GM12878 (cell line): ENCODE measurements at regions not wholly inside any gene's neighbourhood (a gene's known extent, or its start where the extent isn't known, plus 50 kb on each side); places are given as distances from the start of the nearest gene placed in this dataset.

Source experiments
- ATAC-seq: fragments of 200-7000 bp; cut with Tn5 transposase; 3 replicates; pipeline ENCODE4 v1.9.1; 2020; ENCODE audit warnings: mild to moderate bottlenecking, moderate library complexity
- BruUV-seq: library from RNA; stranded (reverse); fragments of 400-500 nt; replicated peaks from 2 replicates; lab custom pipeline; 2021; lab: Mats Ljungman, UMichigan
- CTCF ChIA-PET: fragments of 300-600 bp; sonication (Branson Sonifier 250); formaldehyde crosslinking; extraction: SDS; loops from one replicate; lab custom pipeline; 2021; ENCODE audit warnings: inconsistent platforms; lab: Yijun Ruan, JAX
- POLR2A ChIA-PET: fragments of 350-600 bp; formaldehyde crosslinking; extraction: SDS; loops from one replicate; lab custom pipeline; 2021; ENCODE audit warnings: inconsistent platforms; lab: Charles Lee
- RAD21 ChIA-PET: fragments of 300-600 bp; sonication (Branson Sonifier 250); formaldehyde crosslinking; loops from one replicate; lab custom pipeline; 2023; ENCODE audit warnings: antibody characterized with exemption; ENCODE audit not compliant: unreplicated experiment; lab: Charles Lee
- SMC1A ChIA-PET: fragments of 300-600 bp; sonication (Branson Sonifier 250); formaldehyde crosslinking; loops from one replicate; lab custom pipeline; 2023; ENCODE audit not compliant: unreplicated experiment, uncharacterized antibody; lab: Charles Lee
- DNase-seq: peaks from one replicate; pipeline ENCODE4 v3.0.0-alpha.2; 2011; ENCODE audit warnings: low read depth, low spot score
- FAIRE-seq: peaks from 3 replicates; lab custom pipeline; 2011; peaks lifted over from hg19 to GRCh38; lab: Jason Lieb, UNC
- H2AFZ ChIP-seq: 2 replicates; pipeline ENCODE4 v1.6.0; 2011; ENCODE audit warnings: low read depth, low read length, control low read depth; ENCODE audit not compliant: control insufficient read depth
- H3K27ac ChIP-seq: 2 replicates; pipeline ENCODE4 v1.5.1; 2011; ENCODE audit warnings: control low read depth; ENCODE audit not compliant: control insufficient read depth, insufficient read depth
- H3K27me3 ChIP-seq, 2 experiments: replicated peaks in 1 of 2; 2 replicates each; pipeline versions ENCODE4 v1.6.0 to v1.6.1; 2011; ENCODE audit warnings: low read length in 1 of 2; ENCODE audit not compliant: control insufficient read depth in 2 of 2, insufficient read depth in 2 of 2
- H3K36me3 ChIP-seq, 2 experiments: 2 replicates each; pipeline ENCODE4 v1.5.1; 2011; ENCODE audit warnings: low read length in 1 of 2; ENCODE audit not compliant: control insufficient read depth in 2 of 2, insufficient read depth in 2 of 2
- H3K4me1 ChIP-seq: 2 replicates; pipeline ENCODE4 v1.6.1; 2011; ENCODE audit warnings: mild to moderate bottlenecking, low read length, moderate library complexity, mixed read lengths; ENCODE audit not compliant: control insufficient read depth, insufficient read depth
- H3K4me2 ChIP-seq: 2 replicates; pipeline ENCODE4 v1.6.0; 2011; ENCODE audit warnings: control low read depth; ENCODE audit not compliant: control insufficient read depth, insufficient read depth
- H3K4me3 ChIP-seq: fragments of 200-600 bp; sonication (generic); 2 replicates; pipeline ENCODE4 v1.5.1; 2016
- H3K79me2 ChIP-seq: 2 replicates; pipeline ENCODE4 v1.6.0; 2011; ENCODE audit warnings: low read length; ENCODE audit not compliant: control insufficient read depth, insufficient read depth
- H3K9ac ChIP-seq: 2 replicates; pipeline ENCODE4 v1.8.0; 2011; ENCODE audit warnings: low read length, control low read depth, mixed read lengths; ENCODE audit not compliant: control insufficient read depth, insufficient read depth
- H3K9me3 ChIP-seq: replicated peaks from 3 replicates; pipeline ENCODE4 v1.5.1; 2011; ENCODE audit warnings: mild to moderate bottlenecking, low read length; ENCODE audit not compliant: control insufficient read depth, insufficient read depth
- H4K20me1 ChIP-seq: 2 replicates; pipeline ENCODE4 v1.6.0; 2011; ENCODE audit not compliant: control insufficient read depth, insufficient read depth
- ATF3 ChIP-seq: IDR thresholded peaks from 2 replicates; pipeline ENCODE4 v1.6.1; 2011; ENCODE audit warnings: low read depth, mild to moderate bottlenecking, low read length, moderate library complexity, borderline replicate concordance; ENCODE audit errors: extremely low read depth
- IKZF1 ChIP-seq: fragments of 450-650 bp; conservative IDR thresholded peaks from 2 replicates; pipeline ENCODE4 v1.6.1; 2017; ENCODE audit warnings: antibody characterized with exemption, mild to moderate bottlenecking
- MEF2B ChIP-seq: fragments of 450-650 bp; IDR thresholded peaks from 2 replicates; pipeline ENCODE4 v1.6.1; 2018; ENCODE audit warnings: mild to moderate bottlenecking, moderate library complexity; ENCODE audit not compliant: partially characterized antibody, poor library complexity, severe bottlenecking
- NR2C2 ChIP-seq: IDR thresholded peaks from 2 replicates; pipeline ENCODE4 v1.6.1; 2011; ENCODE audit warnings: borderline replicate concordance, low read depth; ENCODE audit not compliant: control insufficient read depth, insufficient read length
- PBX3 ChIP-seq: IDR thresholded peaks from 2 replicates; pipeline ENCODE4 v1.6.1; 2011; ENCODE audit warnings: mild to moderate bottlenecking, low read depth, low read length, moderate library complexity; ENCODE audit not compliant: insufficient replicate concordance
- RFX5 ChIP-seq: IDR thresholded peaks from 2 replicates; pipeline ENCODE4 v1.6.1; 2011; ENCODE audit warnings: low read depth, low read length, improper control_type of control experiment
- ZBTB11 ChIP-seq: fragments of 450-650 bp; formaldehyde crosslinking; IDR thresholded peaks from 2 replicates; pipeline ENCODE4 v1.5.0; 2022; ENCODE audit warnings: mild to moderate bottlenecking, missing genetic modification characterization
- ZNF207 ChIP-seq: fragments of 450-650 bp; IDR thresholded peaks from 2 replicates; pipeline ENCODE4 v1.6.1; 2014; ENCODE audit warnings: antibody characterized with exemption, mild to moderate bottlenecking, borderline replicate concordance
- ZSCAN29 ChIP-seq: fragments of 450-650 bp; IDR thresholded peaks from 2 replicates; pipeline ENCODE4 v1.6.1; 2017; ENCODE audit warnings: mild to moderate bottlenecking, moderate library complexity
- WGBS: methylation state at CpG from one replicate; pipeline ENCODE4 v1.1.6; 2016; ENCODE audit warnings: low lambda C conversion rate; ENCODE audit not compliant: insufficient replicate concordance, insufficient coverage; ENCODE audit errors: missing lambda C conversion rate; 5-methylcytosine and 5-hydroxymethylcytosine counted together
- in situ Hi-C: fragments of 300-500 bp; cut with MboI; formaldehyde crosslinking; loops from 9 replicates; pipeline ENCODE4 v1.14.3; 2018; ENCODE audit warnings: mixed read lengths
- intact Hi-C: fragments of 100-400 bp; cut with micrococcal nuclease; formaldehyde crosslinking; loops from one replicate; pipeline ENCODE4 v1.14.2; 2022; ENCODE audit not compliant: unreplicated experiment

GRCh38 chr4:69025999-69026387, 70.3 kb upstream of the UGT2B7 start:
- POLR2A ChIA-PET = interaction anchor here (1.0 to 1.6 kb wide), 2 partner anchors 66 to 81 kb away, joined by 3 to 5 read pairs; no protein-coding TSS in a partner anchor
- H3K79me2 ChIP-seq = no peaks in the 10 kb centered on the region
- H2AFZ ChIP-seq = no peak overlapping the region
- CTCF ChIA-PET = interaction anchor here (0.7 to 6.3 kb wide), 14 partner anchors 10 to 528 kb away, joined by 3 to 42 read pairs (median 4); no protein-coding TSS in a partner anchor
- no peak for DNase-seq
- in situ Hi-C loops (loop anchor here (25.0 kb wide), 1 partner anchor 514 kb away; no protein-coding TSS in a partner anchor), intact Hi-C loops (loop anchor here (1.0 kb wide), 2 partner anchors 122 to 528 kb away; no protein-coding TSS in a partner anchor)
- no peak overlapping the region for H3K9ac ChIP-seq
- RAD21 ChIA-PET = interaction anchor here (1.0 to 3.1 kb wide), 4 partner anchors 31 to 528 kb away, joined by 3 to 13 read pairs (median 8); no protein-coding TSS in a partner anchor
- TF ChIP-seq ZNF207 = no peak
- SMC1A ChIA-PET = interaction anchor here (0.6 to 5.7 kb wide), 18 partner anchors 7 to 528 kb away, joined by 3 to 35 read pairs (median 5); no protein-coding TSS in a partner anchor
- H3K27ac ChIP-seq = no peak overlapping the region
- no peak overlapping the region for H3K4me3 ChIP-seq
- H3K36me3 ChIP-seq = no peaks in the 10 kb centered on the region
- no peaks in the 10 kb centered on the region for H3K4me1 ChIP-seq
- no peaks in the 10 kb centered on the region for H4K20me1 ChIP-seq
- no TSS peak for BruUV-seq
- H3K27me3 ChIP-seq = no peaks in the 10 kb centered on the region
- FAIRE-seq = no peak
- no peaks in the 10 kb centered on the region for H3K9me3 ChIP-seq
- peak; percentile 8; the same call in 2 of the 3 replicates for ATAC-seq
- H3K4me2 ChIP-seq = no peak overlapping the region

- no peak overlapping the region for H3K27ac ChIP-seq
- WGBS = 3% methylated on average over 2 of the region's 2 CpGs
- SMC1A ChIA-PET = interaction anchor here (0.6 to 5.7 kb wide), 26 partner anchors 8 to 532 kb away, joined by 3 to 35 read pairs (median 4); no protein-coding TSS in a partner anchor
- intact Hi-C loops (no loop called here), in situ Hi-C loops (loop anchor here (25.0 kb wide), 1 partner anchor 515 kb away; no protein-coding TSS in a partner anchor)
- no peak overlapping the region; the same call in 1 of the 2 replicates for H2AFZ ChIP-seq
- FAIRE-seq (no peak), DNase-seq (no peak), ATAC-seq (peak; percentile 73)
- H3K4me3 ChIP-seq = no peak overlapping the region
- no peaks in the 10 kb centered on the region for H3K36me3 ChIP-seq
- H3K79me2 ChIP-seq = no peaks in the 10 kb centered on the region
- no peak overlapping the region for H3K9ac ChIP-seq
- no peak overlapping the region for H3K4me2 ChIP-seq
- no peaks in the 10 kb centered on the region for H3K27me3 ChIP-seq
- no peaks in the 10 kb centered on the region for H4K20me1 ChIP-seq
- RAD21 ChIA-PET = interaction anchor here (0.6 to 4.1 kb wide), 15 partner anchors 10 to 656 kb away, joined by 3 to 22 read pairs (median 4); partner anchors contain the start of gene UGT2A3
- H3K9me3 ChIP-seq = no peaks in the 10 kb centered on the region
- no peaks in the 10 kb centered on the region for H3K4me1 ChIP-seq
- POLR2A ChIA-PET = interaction anchor here (1.0 to 1.6 kb wide), 4 partner anchors 22 to 121 kb away, joined by 3 to 5 read pairs (median 3); no protein-coding TSS in a partner anchor
- no TSS peak for BruUV-seq
- CTCF ChIA-PET = interaction anchor here (0.7 to 6.3 kb wide), 19 partner anchors 9 to 532 kb away, joined by 3 to 42 read pairs (median 4); no protein-coding TSS in a partner anchor
- TF ChIP-seq ATF3 = no peak
- TF ChIP-seq IKZF1 = 0 out of 2 replicates have a peak, but pooled peaks have one; percentile 17
- no peak for TF ChIP-seq ZBTB11 (CRISPR knock-in tag)
- TF ChIP-seq MEF2B = peak; percentile 33
- TF ChIP-seq NR2C2 = no peak
- TF ChIP-seq ZSCAN29 = no peak
- no peak for TF ChIP-seq PBX3
- TF ChIP-seq RFX5 = no peak
Measured at GRCh38 chr4:69026974-69027373, 69.3 kb upstream of the UGT2B7 start.
